H9 (cell line): ENCODE measurements at regions not wholly inside any gene's neighbourhood (a gene's known extent, or its start where the extent isn't known, plus 50 kb on each side); places are given as distances from the start of the nearest gene placed in this dataset.

Experiments
- DNase-seq: peaks from one replicate; pipeline ENCODE4 v3.0.0-alpha.2; 2017
- H2AFZ ChIP-seq: one replicate; pipeline ENCODE4 v1.6.1; 2013; ENCODE audit warnings: mild to moderate bottlenecking, low read length, control low read depth, moderate library complexity
- H2AK5ac ChIP-seq: 2 replicates; pipeline ENCODE4 v1.6.1; 2013; ENCODE audit warnings: low read length, control low read depth, mixed read lengths; ENCODE audit not compliant: insufficient read length
- H2BK120ac ChIP-seq: one replicate; pipeline ENCODE4 v1.6.1; 2013; ENCODE audit warnings: low read depth, mild to moderate bottlenecking, low read length, control low read depth, inconsistent platforms; ENCODE audit not compliant: poor library complexity, severe bottlenecking
- H2BK12ac ChIP-seq: 2 replicates; pipeline ENCODE4 v1.6.1; 2013; ENCODE audit warnings: low read length, control low read depth, mixed read lengths, low read depth; ENCODE audit not compliant: insufficient read length
- H2BK15ac ChIP-seq: 2 replicates; pipeline ENCODE4 v1.6.1; 2013; ENCODE audit warnings: low read depth, low read length, control low read depth
- H2BK20ac ChIP-seq: one replicate; pipeline ENCODE4 v1.6.1; 2013; ENCODE audit warnings: low read depth, mild to moderate bottlenecking, low read length, control low read depth, inconsistent platforms; ENCODE audit not compliant: poor library complexity, severe bottlenecking
- H2BK5ac ChIP-seq: 2 replicates; pipeline ENCODE4 v1.6.1; 2013; ENCODE audit warnings: low read length, control low read depth, mixed read lengths; ENCODE audit not compliant: insufficient read length
- H3K14ac ChIP-seq: 2 replicates; pipeline ENCODE4 v1.6.1; 2013; ENCODE audit warnings: low read length, control low read depth; ENCODE audit not compliant: insufficient read depth
- H3K18ac ChIP-seq: 2 replicates; pipeline ENCODE4 v1.6.1; 2013; ENCODE audit warnings: low read depth, mild to moderate bottlenecking, mixed read lengths, low read length, control low read depth; ENCODE audit not compliant: insufficient read length
- H3K23ac ChIP-seq: 2 replicates; pipeline ENCODE4 v1.6.1; 2013; ENCODE audit warnings: low read length, control low read depth, mixed read lengths, low read depth; ENCODE audit not compliant: insufficient read length
- H3K23me2 ChIP-seq: 2 replicates; pipeline ENCODE4 v1.6.1; 2013; ENCODE audit warnings: low read depth, mild to moderate bottlenecking, mixed read lengths, low read length, control low read depth; ENCODE audit not compliant: insufficient read length, poor library complexity, severe bottlenecking
- H3K27ac ChIP-seq: 2 replicates; pipeline ENCODE4 v1.5.1; 2013; ENCODE audit warnings: low read length, control low read depth, mixed read lengths, low read depth; ENCODE audit not compliant: insufficient read length
- H3K27me3 ChIP-seq: 2 replicates; pipeline ENCODE4 v1.6.1; 2013; ENCODE audit warnings: low read length, control low read depth, inconsistent platforms; ENCODE audit not compliant: insufficient read depth
- H3K4ac ChIP-seq: 2 replicates; pipeline ENCODE4 v1.6.1; 2013; ENCODE audit warnings: low read depth, mild to moderate bottlenecking, control low read depth, inconsistent platforms, low read length, moderate library complexity
- H3K4me1 ChIP-seq: 2 replicates; pipeline ENCODE4 v1.6.1; 2013; ENCODE audit warnings: low read length, control low read depth, inconsistent platforms; ENCODE audit not compliant: insufficient read depth
- H3K4me2 ChIP-seq: 2 replicates; pipeline ENCODE4 v1.6.1; 2013; ENCODE audit warnings: low read length, control low read depth, mixed read lengths; ENCODE audit not compliant: insufficient read length, insufficient read depth
- H3K56ac ChIP-seq: 2 replicates; pipeline ENCODE4 v1.6.1; 2013; ENCODE audit warnings: low read depth, mild to moderate bottlenecking, mixed read lengths, low read length, control low read depth; ENCODE audit not compliant: insufficient read length
- H3K79me1 ChIP-seq: 2 replicates; pipeline ENCODE4 v1.6.1; 2013; ENCODE audit warnings: low read depth, mild to moderate bottlenecking, moderate library complexity, low read length, control low read depth, inconsistent platforms; ENCODE audit not compliant: insufficient read depth, poor library complexity, severe bottlenecking
- H3K79me2 ChIP-seq: 2 replicates; pipeline ENCODE4 v1.6.1; 2013; ENCODE audit warnings: low read length, control low read depth, inconsistent platforms; ENCODE audit not compliant: insufficient read depth
- H3K9ac ChIP-seq: 2 replicates; pipeline ENCODE4 v1.6.1; 2013; ENCODE audit warnings: low read length, control low read depth, mixed read lengths; ENCODE audit not compliant: insufficient read length; ENCODE audit errors: extremely low read depth
- H3K9me3 ChIP-seq: one replicate; pipeline ENCODE4 v1.6.1; 2013; ENCODE audit warnings: low read depth, low read length, inconsistent platforms; ENCODE audit not compliant: control insufficient read depth
- H3T11ph ChIP-seq: one replicate; pipeline ENCODE4 v1.6.1; 2013; ENCODE audit warnings: mild to moderate bottlenecking, low read length, control low read depth, inconsistent platforms
- H4K20me1 ChIP-seq: one replicate; pipeline ENCODE4 v1.6.1; 2013; ENCODE audit not compliant: control insufficient read depth, insufficient read length, insufficient read depth
- H4K5ac ChIP-seq: 2 replicates; pipeline ENCODE4 v1.6.1; 2013; ENCODE audit warnings: low read depth, mild to moderate bottlenecking, mixed read lengths, low read length, control low read depth; ENCODE audit not compliant: insufficient read length
- H4K8ac ChIP-seq: replicated peaks from 2 replicates; pipeline ENCODE4 v1.6.1; 2013; ENCODE audit warnings: low read length, control low read depth, mixed read lengths, low read depth; ENCODE audit not compliant: insufficient read length
- H4K91ac ChIP-seq: 2 replicates; pipeline ENCODE4 v1.6.1; 2013; ENCODE audit warnings: low read depth, mild to moderate bottlenecking, moderate library complexity, mixed read lengths, low read length, control low read depth; ENCODE audit not compliant: insufficient read length
- H3K27ac Mint-ChIP-seq, 3 experiments: 2 replicates in 2 of 3; 3 replicates in 1 of 3; pipeline ENCODE4 v1.8.0; 2020 to 2021; ENCODE audit warnings: mixed read lengths in 3 of 3, mild to moderate bottlenecking in 1 of 3, moderate library complexity in 1 of 3
- H3K27me3 Mint-ChIP-seq: 2 replicates; pipeline ENCODE4 v1.8.0; 2021; ENCODE audit warnings: low read depth, mild to moderate bottlenecking, moderate library complexity, mixed read lengths
- H3K36me3 Mint-ChIP-seq, 3 experiments: 2 replicates in 2 of 3; 3 replicates in 1 of 3; pipeline ENCODE4 v1.8.0; 2020 to 2021; ENCODE audit warnings: low read depth in 3 of 3, mixed read lengths in 3 of 3; ENCODE audit not compliant: insufficient read depth in 1 of 3
- H3K4me1 Mint-ChIP-seq, 2 experiments: 2 replicates each; pipeline ENCODE4 v1.8.0; 2020; ENCODE audit warnings: mixed read lengths in 2 of 2
- H3K4me3 Mint-ChIP-seq, 2 experiments: 2 replicates in 1 of 2; 3 replicates in 1 of 2; pipeline ENCODE4 v1.8.0; 2020 to 2021; ENCODE audit warnings: mild to moderate bottlenecking in 2 of 2, mixed read lengths in 2 of 2, moderate library complexity in 1 of 2
- H3K9me3 Mint-ChIP-seq, 2 experiments: 2 replicates in 1 of 2; 3 replicates in 1 of 2; pipeline ENCODE4 v1.8.0; 2020; ENCODE audit warnings: mild to moderate bottlenecking in 2 of 2, mixed read lengths in 2 of 2, moderate library complexity in 1 of 2
- CTCF ChIP-seq: fragments of 200-600 bp; sonication (generic); conservative IDR thresholded peaks from 3 replicates; pipeline ENCODE4 v1.8.0; 2021; ENCODE audit warnings: antibody characterized with exemption, mild to moderate bottlenecking
- whole genome bisulfite sequencing: extraction: QIAGEN DNeasy Blood & Tissue Kit; methylation state at CpG from one replicate; pipeline ENCODE4 v1.1.7; 2013; ENCODE audit warnings: missing lambda C conversion rate, low lambda C conversion rate, mixed read lengths; ENCODE audit not compliant: insufficient read length; ENCODE audit errors: extremely low coverage; 5-methylcytosine and 5-hydroxymethylcytosine counted together

GRCh38 chr3:106268696-106269095 is 399.9 kb upstream of the CBLB start:
- no peak overlapping the region for H3K4ac ChIP-seq
- H3K79me1 ChIP-seq, result no peaks in the 10 kb centered on the region
- H3K4me1 ChIP-seq, result no peaks in the 10 kb centered on the region
- no peak for TF ChIP-seq CTCF
- H3K27me3 Mint-ChIP-seq, result no peaks in the 10 kb centered on the region
- no peak overlapping the region for H2BK12ac ChIP-seq
- H4K20me1 ChIP-seq, result no peaks in the 10 kb centered on the region
- no peaks in the 10 kb centered on the region for H3K36me3 Mint-ChIP-seq
- no peak overlapping the region for H3K9ac ChIP-seq
- H3K4me1 Mint-ChIP-seq, result no peaks in the 10 kb centered on the region
- H3K23me2 ChIP-seq, result no peaks in the 10 kb centered on the region
- H2BK5ac ChIP-seq, result no peak overlapping the region
- no peak overlapping the region for H4K91ac ChIP-seq
- H2AFZ ChIP-seq, result no peak overlapping the region
- H3K79me2 ChIP-seq, result no peaks in the 10 kb centered on the region
- H3K18ac ChIP-seq, result no peak overlapping the region
- no peak for DNase-seq
- H3K4me2 ChIP-seq, result no peak overlapping the region
- H4K8ac ChIP-seq, result no peak overlapping the region
- H3K27me3 ChIP-seq, result no peaks in the 10 kb centered on the region
- no peak overlapping the region for H4K5ac ChIP-seq
- H2AK5ac ChIP-seq, result no peak overlapping the region
- WGBS, result no CpG with 5 or more reads among the region's 4 CpGs
- no peak overlapping the region for H3K4me3 Mint-ChIP-seq
- H3K14ac ChIP-seq, result no peak overlapping the region
- no peak overlapping the region for H2BK120ac ChIP-seq
- H3K27ac Mint-ChIP-seq, result no peak overlapping the region
- H2BK20ac ChIP-seq, result no peak overlapping the region
- H3K27ac ChIP-seq, result no peak overlapping the region
- H2BK15ac ChIP-seq, result no peak overlapping the region
- H3K9me3 ChIP-seq, result no peaks in the 10 kb centered on the region
- no peak overlapping the region for H3K56ac ChIP-seq
- H3K23ac ChIP-seq, result no peak overlapping the region
- H3K9me3 Mint-ChIP-seq, result no peaks in the 10 kb centered on the region
- no peak overlapping the region for H3T11ph ChIP-seq
